ENCODE measurements at regions not wholly inside any gene's neighbourhood (a gene's known extent, or its start where the extent isn't known, plus 50 kb on each side); places are given as distances from the start of the nearest gene placed in this dataset.

DNA sequence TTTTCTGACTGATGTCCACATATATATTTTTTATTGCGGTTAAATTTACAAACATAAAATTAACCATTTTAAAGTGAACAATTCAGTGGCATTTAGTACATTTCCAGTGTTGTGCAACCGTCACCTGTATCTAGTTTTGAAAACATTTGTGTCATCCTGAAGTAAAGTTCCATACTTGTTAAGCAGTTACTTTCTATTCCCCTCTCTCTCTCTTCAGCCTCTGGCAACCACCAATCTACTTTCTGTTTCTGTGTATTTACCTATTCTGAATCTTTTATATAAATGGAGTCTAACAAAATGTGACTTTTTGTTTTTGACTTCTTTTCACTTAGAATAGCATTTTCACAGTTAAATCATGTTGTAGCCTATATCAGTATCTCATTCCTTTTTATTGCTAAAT, 480.1 kb upstream of the SMARCA2 start:
- H2AFZ ChIP-seq (ENCODE audit: low read depth, low read length) = no peak overlapping the region
- TF ChIP-seq EZH2 (IDR thresholded peaks at IDR 0.05; ENCODE audit: borderline replicate concordance, insufficient read depth, low read length, poor library complexity, severe bottlenecking) (no peak), SMC3 (conservative IDR thresholded peaks at IDR 0.05; ENCODE audit: poor library complexity) (no peak), TAF1 (IDR thresholded peaks at IDR 0.05; ENCODE audit: low read depth) (no peak), MXI1 (conservative IDR thresholded peaks at IDR 0.05; ENCODE audit: poor library complexity, severe bottlenecking) (no peak), RAD21 (conservative IDR thresholded peaks at IDR 0.05) (no peak), POLR2AphosphoS5 (IDR thresholded peaks at IDR 0.05) (no peak), EP300 (conservative IDR thresholded peaks at IDR 0.05; ENCODE audit: poor library complexity, severe bottlenecking) (no peak)
- TF ChIP-seq, protein P1, sequence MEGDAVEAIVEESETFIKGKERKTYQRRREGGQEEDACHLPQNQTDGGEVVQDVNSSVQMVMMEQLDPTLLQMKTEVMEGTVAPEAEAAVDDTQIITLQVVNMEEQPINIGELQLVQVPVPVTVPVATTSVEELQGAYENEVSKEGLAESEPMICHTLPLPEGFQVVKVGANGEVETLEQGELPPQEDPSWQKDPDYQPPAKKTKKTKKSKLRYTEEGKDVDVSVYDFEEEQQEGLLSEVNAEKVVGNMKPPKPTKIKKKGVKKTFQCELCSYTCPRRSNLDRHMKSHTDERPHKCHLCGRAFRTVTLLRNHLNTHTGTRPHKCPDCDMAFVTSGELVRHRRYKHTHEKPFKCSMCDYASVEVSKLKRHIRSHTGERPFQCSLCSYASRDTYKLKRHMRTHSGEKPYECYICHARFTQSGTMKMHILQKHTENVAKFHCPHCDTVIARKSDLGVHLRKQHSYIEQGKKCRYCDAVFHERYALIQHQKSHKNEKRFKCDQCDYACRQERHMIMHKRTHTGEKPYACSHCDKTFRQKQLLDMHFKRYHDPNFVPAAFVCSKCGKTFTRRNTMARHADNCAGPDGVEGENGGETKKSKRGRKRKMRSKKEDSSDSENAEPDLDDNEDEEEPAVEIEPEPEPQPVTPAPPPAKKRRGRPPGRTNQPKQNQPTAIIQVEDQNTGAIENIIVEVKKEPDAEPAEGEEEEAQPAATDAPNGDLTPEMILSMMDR (IDR thresholded peaks at IDR 0.05; ENCODE audit: poor library complexity, severe bottlenecking) = no peak
- TF ChIP-seq, protein P2, sequence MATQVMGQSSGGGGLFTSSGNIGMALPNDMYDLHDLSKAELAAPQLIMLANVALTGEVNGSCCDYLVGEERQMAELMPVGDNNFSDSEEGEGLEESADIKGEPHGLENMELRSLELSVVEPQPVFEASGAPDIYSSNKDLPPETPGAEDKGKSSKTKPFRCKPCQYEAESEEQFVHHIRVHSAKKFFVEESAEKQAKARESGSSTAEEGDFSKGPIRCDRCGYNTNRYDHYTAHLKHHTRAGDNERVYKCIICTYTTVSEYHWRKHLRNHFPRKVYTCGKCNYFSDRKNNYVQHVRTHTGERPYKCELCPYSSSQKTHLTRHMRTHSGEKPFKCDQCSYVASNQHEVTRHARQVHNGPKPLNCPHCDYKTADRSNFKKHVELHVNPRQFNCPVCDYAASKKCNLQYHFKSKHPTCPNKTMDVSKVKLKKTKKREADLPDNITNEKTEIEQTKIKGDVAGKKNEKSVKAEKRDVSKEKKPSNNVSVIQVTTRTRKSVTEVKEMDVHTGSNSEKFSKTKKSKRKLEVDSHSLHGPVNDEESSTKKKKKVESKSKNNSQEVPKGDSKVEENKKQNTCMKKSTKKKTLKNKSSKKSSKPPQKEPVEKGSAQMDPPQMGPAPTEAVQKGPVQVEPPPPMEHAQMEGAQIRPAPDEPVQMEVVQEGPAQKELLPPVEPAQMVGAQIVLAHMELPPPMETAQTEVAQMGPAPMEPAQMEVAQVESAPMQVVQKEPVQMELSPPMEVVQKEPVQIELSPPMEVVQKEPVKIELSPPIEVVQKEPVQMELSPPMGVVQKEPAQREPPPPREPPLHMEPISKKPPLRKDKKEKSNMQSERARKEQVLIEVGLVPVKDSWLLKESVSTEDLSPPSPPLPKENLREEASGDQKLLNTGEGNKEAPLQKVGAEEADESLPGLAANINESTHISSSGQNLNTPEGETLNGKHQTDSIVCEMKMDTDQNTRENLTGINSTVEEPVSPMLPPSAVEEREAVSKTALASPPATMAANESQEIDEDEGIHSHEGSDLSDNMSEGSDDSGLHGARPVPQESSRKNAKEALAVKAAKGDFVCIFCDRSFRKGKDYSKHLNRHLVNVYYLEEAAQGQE (IDR thresholded peaks at IDR 0.05; ENCODE audit: borderline replicate concordance) = no peak
- H3K9ac ChIP-seq (ENCODE audit: low read length) = no peak overlapping the region
- no peaks in the 10 kb centered on the region for H4K20me1 ChIP-seq (ENCODE audit: insufficient read depth)
- no peaks in the 10 kb centered on the region for H3K36me3 ChIP-seq (ENCODE audit: insufficient read depth, low read length)
- H3K9me2 ChIP-seq (ENCODE audit: insufficient read depth, low read length) = no peaks in the 10 kb centered on the region
- H3K4me3 ChIP-seq (ENCODE audit: low read length) = no peak overlapping the region
- H3K9me3 ChIP-seq (ENCODE audit: low read length) = peaks cover 8% of the 10 kb centered on the region
- no peaks in the 10 kb centered on the region for H3K79me2 ChIP-seq (replicated peaks; ENCODE audit: insufficient read depth, low read length)
- H3K27me3 ChIP-seq (ENCODE audit: insufficient read depth, low read depth, low read length) = no peaks in the 10 kb centered on the region
- no peak overlapping the region for H3K4me2 ChIP-seq (ENCODE audit: low read length)
- no peaks in the 10 kb centered on the region for H3F3A ChIP-seq (ENCODE audit: insufficient read depth, low read length, poor library complexity, severe bottlenecking)
- no peak overlapping the region for H3K27ac ChIP-seq (ENCODE audit: low read length)

DNA sequence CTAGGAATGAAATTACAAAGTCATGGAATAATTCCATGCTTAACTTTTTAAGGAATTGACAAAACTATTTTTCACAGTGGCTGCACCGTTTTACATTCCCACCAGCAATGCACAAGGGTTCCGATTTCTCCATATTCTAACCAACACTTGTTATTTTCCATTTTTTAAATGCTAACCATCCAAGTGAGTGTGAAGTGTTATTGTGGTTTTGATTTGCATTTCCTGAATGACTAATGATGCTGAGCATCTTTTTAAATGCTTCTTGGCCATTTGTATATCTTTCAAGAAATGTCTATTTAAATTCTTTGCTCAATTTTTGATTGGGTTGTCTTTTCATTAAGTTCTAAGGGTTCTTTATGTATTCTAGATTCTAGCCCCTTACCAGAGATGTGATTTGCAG, 479.5 kb upstream of the SMARCA2 start:
- H4K20me1 ChIP-seq (ENCODE audit: insufficient read depth) = no peaks in the 10 kb centered on the region
- no peak overlapping the region for H3K4me2 ChIP-seq (ENCODE audit: low read length)
- H3K79me2 ChIP-seq (replicated peaks; ENCODE audit: insufficient read depth, low read length) = no peaks in the 10 kb centered on the region
- no peak overlapping the region for H3K9ac ChIP-seq (ENCODE audit: low read length)
- no peaks in the 10 kb centered on the region for H3K36me3 ChIP-seq (ENCODE audit: insufficient read depth, low read length)
- H3F3A ChIP-seq (ENCODE audit: insufficient read depth, low read length, poor library complexity, severe bottlenecking) = no peaks in the 10 kb centered on the region
- no peak overlapping the region for H3K4me3 ChIP-seq (ENCODE audit: low read length)
- no peaks in the 10 kb centered on the region for H3K27me3 ChIP-seq (ENCODE audit: insufficient read depth, low read depth, low read length)
- no peak overlapping the region for H3K27ac ChIP-seq (ENCODE audit: low read length)
- peaks cover 8% of the 10 kb centered on the region for H3K9me3 ChIP-seq (ENCODE audit: low read length)
- no peak overlapping the region for H2AFZ ChIP-seq (ENCODE audit: low read depth, low read length)
- no peak for TF ChIP-seq TAF1 (IDR thresholded peaks at IDR 0.05; ENCODE audit: low read depth)
- TF ChIP-seq POLR2AphosphoS5 (IDR thresholded peaks at IDR 0.05) = no peak
- TF ChIP-seq SMC3 (conservative IDR thresholded peaks at IDR 0.05; ENCODE audit: poor library complexity) = no peak
- no peak for TF ChIP-seq EZH2 (IDR thresholded peaks at IDR 0.05; ENCODE audit: borderline replicate concordance, insufficient read depth, low read length, poor library complexity, severe bottlenecking)
- TF ChIP-seq RAD21 (conservative IDR thresholded peaks at IDR 0.05) = no peak
- TF ChIP-seq EP300 (conservative IDR thresholded peaks at IDR 0.05; ENCODE audit: poor library complexity, severe bottlenecking) = no peak
- no peak for TF ChIP-seq MXI1 (conservative IDR thresholded peaks at IDR 0.05; ENCODE audit: poor library complexity, severe bottlenecking)
- TF ChIP-seq, protein P2 (IDR thresholded peaks at IDR 0.05; ENCODE audit: borderline replicate concordance) = no peak
- TF ChIP-seq, protein P1 (IDR thresholded peaks at IDR 0.05; ENCODE audit: poor library complexity, severe bottlenecking) = no peak
- no peaks in the 10 kb centered on the region for H3K9me2 ChIP-seq (ENCODE audit: insufficient read depth, low read length)

All from neural cell (in vitro differentiated cells).